GM12873 (cell line): ENCODE measurements at regions not wholly inside any gene's neighbourhood (a gene's known extent, or its start where the extent isn't known, plus 50 kb on each side); places are given as distances from the start of the nearest gene placed in this dataset.

Experiments used
- TF ChIP-seq, protein P1 (sequence below): IDR thresholded peaks from 2 replicates; pipeline ENCODE4 v1.5.1; 2012; ENCODE audit warnings: low read depth, mild to moderate bottlenecking, moderate library complexity, low read length, control low read depth; ENCODE audit not compliant: insufficient read depth; ENCODE audit errors: missing control alignments

- TF ChIP-seq, protein P1, sequence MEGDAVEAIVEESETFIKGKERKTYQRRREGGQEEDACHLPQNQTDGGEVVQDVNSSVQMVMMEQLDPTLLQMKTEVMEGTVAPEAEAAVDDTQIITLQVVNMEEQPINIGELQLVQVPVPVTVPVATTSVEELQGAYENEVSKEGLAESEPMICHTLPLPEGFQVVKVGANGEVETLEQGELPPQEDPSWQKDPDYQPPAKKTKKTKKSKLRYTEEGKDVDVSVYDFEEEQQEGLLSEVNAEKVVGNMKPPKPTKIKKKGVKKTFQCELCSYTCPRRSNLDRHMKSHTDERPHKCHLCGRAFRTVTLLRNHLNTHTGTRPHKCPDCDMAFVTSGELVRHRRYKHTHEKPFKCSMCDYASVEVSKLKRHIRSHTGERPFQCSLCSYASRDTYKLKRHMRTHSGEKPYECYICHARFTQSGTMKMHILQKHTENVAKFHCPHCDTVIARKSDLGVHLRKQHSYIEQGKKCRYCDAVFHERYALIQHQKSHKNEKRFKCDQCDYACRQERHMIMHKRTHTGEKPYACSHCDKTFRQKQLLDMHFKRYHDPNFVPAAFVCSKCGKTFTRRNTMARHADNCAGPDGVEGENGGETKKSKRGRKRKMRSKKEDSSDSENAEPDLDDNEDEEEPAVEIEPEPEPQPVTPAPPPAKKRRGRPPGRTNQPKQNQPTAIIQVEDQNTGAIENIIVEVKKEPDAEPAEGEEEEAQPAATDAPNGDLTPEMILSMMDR: no peak
Measured at GRCh38 chr9:17894501-17895160, 315.8 kb downstream of the SH3GL2 start.

GRCh38 chr9:17900606-17901005, 321.7 kb downstream of the SH3GL2 start:
- TF ChIP-seq, protein P1: no peak

DNA sequence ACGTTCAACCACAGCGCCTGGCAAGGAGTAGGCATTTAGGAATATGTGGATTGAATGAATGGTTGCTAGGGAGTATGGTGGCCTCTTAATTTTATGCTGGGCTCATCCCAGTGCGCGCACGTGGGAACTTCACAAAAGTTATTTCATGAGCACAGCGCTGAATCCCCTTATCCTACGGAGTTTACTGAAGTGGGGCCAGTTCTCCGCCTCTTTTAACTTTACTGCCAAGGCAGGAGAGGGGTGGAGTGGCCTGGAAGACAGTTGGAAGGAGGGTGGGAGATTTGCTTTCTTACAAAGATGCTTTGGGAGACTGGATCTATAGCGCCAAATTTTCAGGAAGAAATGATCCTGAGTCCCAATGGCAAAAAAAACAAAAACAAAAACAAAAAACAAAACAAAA, 326.5 kb downstream of the SH3GL2 start:
- TF ChIP-seq, protein P1: no peak

DNA sequence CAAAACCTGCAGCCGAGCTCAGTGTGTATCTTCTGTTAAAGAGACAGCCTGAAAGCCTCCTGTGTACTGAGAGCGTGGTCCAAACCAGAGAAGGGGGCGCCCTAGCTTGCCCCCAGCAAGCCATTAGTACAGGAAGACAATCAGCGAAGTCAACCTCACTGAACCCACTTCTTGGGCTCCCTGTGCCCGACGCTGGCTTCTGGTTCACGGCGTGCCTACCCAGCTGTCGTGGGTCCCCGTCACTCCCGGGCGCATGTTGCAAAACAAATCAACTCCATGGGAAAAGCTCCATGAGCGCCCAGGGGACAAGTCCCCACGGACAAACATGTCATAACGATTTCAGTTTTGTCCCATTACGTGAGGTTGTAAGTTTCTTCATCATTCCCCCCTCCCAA, 326.9 kb downstream of the SH3GL2 start:
- TF ChIP-seq, protein P1: no peak

DNA sequence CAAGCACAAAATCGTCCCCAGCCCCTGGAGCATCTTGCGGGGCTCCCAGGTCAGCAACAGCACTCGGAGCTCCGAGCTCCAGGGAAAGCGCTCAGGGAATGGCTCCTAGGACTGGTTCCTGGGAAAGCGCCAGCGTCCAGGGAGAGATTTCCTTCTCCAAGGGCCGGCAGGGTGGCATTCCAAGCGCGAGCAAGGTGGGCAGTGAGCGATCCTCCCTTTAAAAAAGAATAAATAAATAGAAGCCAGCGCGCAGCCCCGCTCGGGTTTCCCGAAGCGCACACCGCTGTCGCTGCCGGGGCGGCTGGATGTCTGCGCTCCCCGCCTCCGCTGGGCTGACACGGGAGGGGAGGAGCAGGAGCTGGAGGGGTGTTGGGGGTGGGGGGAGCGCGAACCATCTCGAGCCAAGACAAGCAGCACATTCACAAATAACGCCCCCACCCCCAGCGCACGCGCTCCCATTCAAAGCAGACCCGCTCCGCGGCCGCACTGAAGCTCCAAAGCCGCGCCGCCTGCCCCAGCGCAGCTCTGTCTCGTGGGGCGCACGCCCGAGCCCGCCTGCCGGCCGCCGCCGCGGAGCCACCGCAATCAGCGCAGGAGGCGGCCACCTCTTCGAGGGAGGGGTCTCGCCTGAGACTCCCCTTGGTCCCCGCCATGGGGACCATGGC, 327.4 kb downstream of the SH3GL2 start:
- TF ChIP-seq, protein P1: no peak

- TF ChIP-seq, protein P1: no peak
Measured at GRCh38 chr9:17906841-17907778, 328.2 kb downstream of the SH3GL2 start.

GRCh38 chr9:17907779-17908508, 329.1 kb downstream of the SH3GL2 start:
- TF ChIP-seq, protein P1: no peak
